CD4-positive, alpha-beta memory T cell (primary cell): ENCODE measurements at regions not wholly inside any gene's neighbourhood (a gene's known extent, or its start where the extent isn't known, plus 50 kb on each side); places are given as distances from the start of the nearest gene placed in this dataset.

Experiments used
- CTCF ChIA-PET: fragments of 350-600 bp; sonication (Branson Sonifier 250); formaldehyde crosslinking; loops from one replicate; lab custom pipeline; 2021; ENCODE audit warnings: inconsistent platforms; ENCODE audit not compliant: partially characterized antibody; lab: Charles Lee
- POLR2A ChIA-PET: fragments of 350-600 bp; sonication (Branson Sonifier 250); formaldehyde crosslinking; loops from one replicate; lab custom pipeline; 2021; ENCODE audit not compliant: partially characterized antibody; lab: Charles Lee
- DNase-seq, 5 donors: peaks; one replicate each; pipeline versions ENCODE4 v3.0.0 to v3.0.0-alpha.2; 2020 to 2022; ENCODE audit warnings: mixed read lengths in 1 of 5
- H3K27ac ChIP-seq: one replicate; pipeline ENCODE4 v1.7.0; 2013; ENCODE audit warnings: low read depth, low read length
- H3K27me3 ChIP-seq: 2 replicates; pipeline ENCODE4 v1.7.0; 2013; ENCODE audit warnings: mild to moderate bottlenecking, low read length, moderate library complexity; ENCODE audit not compliant: insufficient read depth
- H3K36me3 ChIP-seq: 2 replicates; pipeline ENCODE4 v1.7.0; 2013; ENCODE audit warnings: mild to moderate bottlenecking, low read length, moderate library complexity; ENCODE audit not compliant: insufficient read depth
- H3K4me1 ChIP-seq: 2 replicates; pipeline ENCODE4 v1.7.0; 2013; ENCODE audit warnings: mild to moderate bottlenecking, low read length, moderate library complexity; ENCODE audit not compliant: insufficient read depth
- H3K4me3 ChIP-seq, 2 donors: one replicate each; pipeline ENCODE4 v1.7.0; 2013; ENCODE audit warnings: low read length in 2 of 2, mild to moderate bottlenecking in 1 of 2
- H3K9me3 ChIP-seq, 2 donors: one replicate each; pipeline ENCODE4 v1.7.0; 2013; ENCODE audit warnings: low read length in 2 of 2, control low read depth in 1 of 2; ENCODE audit not compliant: control insufficient read depth in 1 of 2
- H3K27ac Mint-ChIP-seq, 7 donors: one replicate each; pipeline ENCODE4 v1.8.0; 2020 to 2021; ENCODE audit warnings: mixed read lengths in 7 of 7, mild to moderate bottlenecking in 6 of 7, inconsistent platforms in 3 of 7, moderate library complexity in 3 of 7
- H3K27me3 Mint-ChIP-seq, 2 donors: one replicate each; pipeline ENCODE4 v1.8.0; 2020 to 2021; ENCODE audit warnings: mixed read lengths in 2 of 2
- H3K36me3 Mint-ChIP-seq, 2 donors: one replicate each; pipeline ENCODE4 v1.8.0; 2020 to 2021; ENCODE audit warnings: mixed read lengths in 2 of 2, inconsistent platforms in 1 of 2, mild to moderate bottlenecking in 1 of 2
- H3K4me1 Mint-ChIP-seq, 4 donors: one replicate each; pipeline ENCODE4 v1.8.0; 2020 to 2021; ENCODE audit warnings: mixed read lengths in 4 of 4, mild to moderate bottlenecking in 1 of 4
- H3K4me3 Mint-ChIP-seq, 8 donors: one replicate each; pipeline ENCODE4 v1.8.0; 2020 to 2021; ENCODE audit warnings: mixed read lengths in 8 of 8, mild to moderate bottlenecking in 7 of 8, moderate library complexity in 6 of 8, inconsistent platforms in 3 of 8
- H3K9me3 Mint-ChIP-seq, 8 donors: one replicate each; pipeline ENCODE4 v1.8.0; 2020 to 2021; ENCODE audit warnings: mixed read lengths in 8 of 8, mild to moderate bottlenecking in 5 of 8, inconsistent platforms in 3 of 8, moderate library complexity in 1 of 8
- intact Hi-C: fragments of 100-400 bp; cut with micrococcal nuclease; formaldehyde crosslinking; loops from one replicate; pipeline ENCODE4 v1.15.1; 2023

DNA sequence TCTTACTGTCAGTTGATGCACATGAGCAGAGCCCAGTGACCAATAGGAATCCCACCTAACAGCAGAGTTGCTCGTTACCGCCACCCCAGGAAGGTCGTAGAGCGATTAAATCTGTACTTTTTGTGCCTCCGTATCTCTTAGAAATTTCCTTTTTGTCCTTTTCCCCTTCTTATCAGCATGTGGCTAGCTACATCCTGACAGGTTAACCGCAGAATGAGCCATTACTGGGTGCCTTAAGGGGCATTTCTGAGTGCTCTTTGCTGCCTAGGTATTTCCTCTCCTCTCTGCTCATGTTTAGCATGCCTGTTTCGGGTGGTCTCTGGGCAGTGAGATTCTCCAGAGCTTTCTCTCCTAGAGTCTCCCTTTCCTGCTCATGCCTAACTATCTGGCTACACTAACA is 530.5 kb downstream of the FAM133A start:
- Mint-ChIP-seq H3K27me3 (no peaks in the 10 kb centered on the region), H3K4me1 (peaks cover 0 to 1% (median 0%) of the 10 kb centered on the region in 4 donors), H3K4me3 (no peak overlapping the region), H3K36me3 (no peaks in the 10 kb centered on the region), H3K27ac (peak overlapping the region in 1 of 7 donors; percentile 57), H3K9me3 (peaks cover 0 to 4% (median 0%) of the 10 kb centered on the region in 8 donors)
- CTCF ChIA-PET = no interaction called here
- Histone ChIP-seq H3K4me3 (no peak overlapping the region), H3K4me1 (no peaks in the 10 kb centered on the region), H3K36me3 (no peaks in the 10 kb centered on the region), H3K27ac (no peak overlapping the region), H3K9me3 (no peaks in the 10 kb centered on the region), H3K27me3 (no peaks in the 10 kb centered on the region)
- POLR2A ChIA-PET = no interaction called here
- intact Hi-C loops = no loop called here
- DNase-seq = no peak

DNA sequence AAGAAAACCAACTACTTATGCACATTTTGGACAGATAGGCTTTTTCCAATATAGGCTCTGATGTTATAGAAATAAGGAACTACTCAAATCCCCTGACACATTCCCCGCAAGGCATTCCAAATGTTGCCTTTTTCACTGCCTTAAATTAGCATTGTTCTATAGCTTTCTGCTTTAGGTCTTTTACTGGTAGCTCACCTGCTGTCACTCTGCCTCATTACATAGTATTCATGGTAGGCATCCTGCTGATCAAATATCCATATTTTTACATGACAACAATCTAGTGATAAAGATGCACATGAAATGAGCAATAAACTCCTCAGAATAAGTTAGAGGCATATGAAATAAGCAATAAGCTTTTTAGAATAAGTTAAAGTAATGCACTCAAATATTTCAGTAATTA is 542.7 kb downstream of the FAM133A start:
- intact Hi-C loops = no loop called here
- Histone ChIP-seq H3K4me1 (no peaks in the 10 kb centered on the region), H3K9me3 (no peaks in the 10 kb centered on the region), H3K27ac (no peak overlapping the region), H3K36me3 (no peaks in the 10 kb centered on the region), H3K4me3 (no peak overlapping the region), H3K27me3 (no peaks in the 10 kb centered on the region)
- DNase-seq = no peak
- no peak overlapping the region for H3K27ac Mint-ChIP-seq
- no peak overlapping the region for H3K4me3 Mint-ChIP-seq
- CTCF ChIA-PET = no interaction called here
- no peaks in the 10 kb centered on the region for H3K36me3 Mint-ChIP-seq
- POLR2A ChIA-PET = no interaction called here
- H3K27me3 Mint-ChIP-seq = no peaks in the 10 kb centered on the region
- H3K9me3 Mint-ChIP-seq = no peaks in the 10 kb centered on the region
- H3K4me1 Mint-ChIP-seq = no peaks in the 10 kb centered on the region

DNA sequence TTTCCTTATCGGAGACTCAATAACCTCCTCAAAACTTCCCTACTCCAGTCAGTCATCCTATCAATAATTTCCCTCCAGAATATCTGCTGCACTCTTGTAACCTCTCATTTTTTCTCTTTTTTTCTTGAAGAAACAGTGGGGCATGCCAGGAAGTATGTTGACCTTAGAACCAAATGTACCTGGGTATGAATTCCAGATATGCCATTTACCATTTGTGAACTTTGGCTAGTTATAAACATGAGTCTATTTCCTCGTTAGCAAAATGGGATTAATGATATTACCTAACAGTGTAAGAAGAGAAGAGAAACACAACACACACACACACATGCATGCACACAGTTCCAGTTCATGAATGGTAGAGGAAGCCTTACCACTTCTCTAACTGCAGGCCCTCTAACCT is 578.2 kb downstream of the FAM133A start:
- H3K27ac ChIP-seq = no peak overlapping the region
- ChIA-PET CTCF (no interaction called here), POLR2A (no interaction called here)
- H3K9me3 Mint-ChIP-seq = peaks cover 0 to 3% (median 0%) of the 10 kb centered on the region in 8 donors
- no peak overlapping the region for H3K4me3 ChIP-seq
- no peak overlapping the region for H3K27ac Mint-ChIP-seq
- no peak for DNase-seq
- no peaks in the 10 kb centered on the region for H3K4me1 ChIP-seq
- H3K36me3 ChIP-seq = no peaks in the 10 kb centered on the region
- H3K4me1 Mint-ChIP-seq = no peaks in the 10 kb centered on the region
- no peaks in the 10 kb centered on the region for H3K27me3 ChIP-seq
- no peaks in the 10 kb centered on the region for H3K9me3 ChIP-seq
- intact Hi-C loops = no loop called here
- no peaks in the 10 kb centered on the region for H3K36me3 Mint-ChIP-seq
- H3K27me3 Mint-ChIP-seq = no peaks in the 10 kb centered on the region
- H3K4me3 Mint-ChIP-seq = no peak overlapping the region

DNA sequence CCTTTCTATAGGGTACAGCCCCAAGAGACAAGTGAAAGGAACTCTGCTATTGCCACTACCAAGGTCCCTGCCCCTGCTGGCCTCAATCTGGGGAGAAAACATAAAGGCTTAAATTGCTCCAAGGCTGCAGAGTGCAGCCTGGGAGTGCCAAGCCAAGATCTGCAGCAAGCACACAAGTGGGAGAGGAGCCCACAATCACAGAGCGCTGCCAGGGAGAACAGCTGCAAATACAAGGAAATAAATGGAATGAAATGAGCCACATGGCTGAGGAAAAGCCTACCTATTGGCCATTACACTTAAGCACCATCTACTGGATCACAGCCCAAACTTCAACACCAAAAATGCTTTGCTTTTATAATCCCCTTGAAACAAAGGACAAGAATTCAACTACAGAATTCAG is 582.4 kb downstream of the FAM133A start:
- no peak overlapping the region for H3K27ac ChIP-seq
- no peaks in the 10 kb centered on the region for H3K36me3 ChIP-seq
- no peak overlapping the region for H3K4me3 ChIP-seq
- intact Hi-C loops = no loop called here
- POLR2A ChIA-PET = no interaction called here
- H3K9me3 ChIP-seq = no peaks in the 10 kb centered on the region
- DNase-seq = no peak
- H3K27me3 ChIP-seq = no peaks in the 10 kb centered on the region
- Mint-ChIP-seq H3K36me3 (no peaks in the 10 kb centered on the region), H3K27ac (no peak overlapping the region), H3K27me3 (no peaks in the 10 kb centered on the region), H3K4me3 (no peak overlapping the region), H3K9me3 (peaks cover 0 to 9% (median 3%) of the 10 kb centered on the region in 8 donors), H3K4me1 (no peaks in the 10 kb centered on the region)
- no peaks in the 10 kb centered on the region for H3K4me1 ChIP-seq
- CTCF ChIA-PET = no interaction called here

DNA sequence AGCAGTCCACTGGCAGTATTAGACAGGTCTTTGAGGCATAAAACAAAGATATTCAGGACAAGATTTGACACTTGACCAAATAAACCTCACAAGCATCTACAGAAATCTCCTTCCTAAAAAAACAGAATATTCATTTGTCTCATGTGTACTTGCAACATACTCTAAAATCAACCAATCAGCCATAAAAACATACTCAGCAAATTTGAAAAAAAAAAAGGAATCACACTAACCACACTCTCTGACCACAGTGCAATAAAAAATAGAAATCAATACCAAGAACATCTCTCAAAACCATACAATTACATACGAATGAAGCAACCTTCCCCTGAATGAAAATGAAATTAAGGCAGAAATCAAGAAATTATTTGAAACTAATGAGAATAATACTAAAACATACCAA is 591.3 kb downstream of the FAM133A start:
- Histone ChIP-seq H3K27me3 (no peaks in the 10 kb centered on the region), H3K4me1 (no peaks in the 10 kb centered on the region), H3K27ac (no peak overlapping the region), H3K9me3 (no peaks in the 10 kb centered on the region), H3K36me3 (no peaks in the 10 kb centered on the region), H3K4me3 (no peak overlapping the region)
- Mint-ChIP-seq H3K36me3 (no peaks in the 10 kb centered on the region), H3K9me3 (peaks cover 0 to 6% (median 0%) of the 10 kb centered on the region in 8 donors), H3K4me1 (no peaks in the 10 kb centered on the region), H3K4me3 (no peak overlapping the region), H3K27me3 (no peaks in the 10 kb centered on the region), H3K27ac (no peak overlapping the region)
- POLR2A ChIA-PET = no interaction called here
- intact Hi-C loops = no loop called here
- CTCF ChIA-PET = no interaction called here
- no peak for DNase-seq

DNA sequence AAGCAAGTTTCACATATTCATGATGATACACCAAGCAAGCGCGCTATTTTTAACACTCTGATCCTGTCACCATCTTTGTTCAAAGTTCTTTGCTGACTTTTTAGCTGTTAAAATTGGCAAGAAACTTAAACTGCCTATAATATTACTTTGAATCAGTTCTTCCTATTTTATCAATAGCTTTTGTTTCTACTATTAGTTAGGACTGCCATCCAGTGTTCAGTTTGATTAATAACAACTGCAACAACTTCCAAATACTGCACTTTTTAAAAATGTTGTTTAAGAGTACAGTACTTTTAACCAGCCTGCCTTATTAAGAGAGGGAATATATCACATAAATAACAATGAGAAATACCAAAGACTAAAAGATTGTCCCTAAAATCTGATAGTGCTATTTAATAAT is 614.3 kb downstream of the FAM133A start:
- ChIA-PET CTCF (no interaction called here), POLR2A (no interaction called here)
- Mint-ChIP-seq H3K4me1 (no peaks in the 10 kb centered on the region), H3K27me3 (no peaks in the 10 kb centered on the region), H3K36me3 (no peaks in the 10 kb centered on the region), H3K4me3 (no peak overlapping the region), H3K27ac (no peak overlapping the region), H3K9me3 (peaks cover 0 to 2% (median 0%) of the 10 kb centered on the region in 8 donors)
- Histone ChIP-seq H3K9me3 (no peaks in the 10 kb centered on the region), H3K4me1 (no peaks in the 10 kb centered on the region), H3K27ac (no peak overlapping the region), H3K4me3 (no peak overlapping the region), H3K36me3 (no peaks in the 10 kb centered on the region), H3K27me3 (no peaks in the 10 kb centered on the region)
- DNase-seq = no peak
- intact Hi-C loops = no loop called here

DNA sequence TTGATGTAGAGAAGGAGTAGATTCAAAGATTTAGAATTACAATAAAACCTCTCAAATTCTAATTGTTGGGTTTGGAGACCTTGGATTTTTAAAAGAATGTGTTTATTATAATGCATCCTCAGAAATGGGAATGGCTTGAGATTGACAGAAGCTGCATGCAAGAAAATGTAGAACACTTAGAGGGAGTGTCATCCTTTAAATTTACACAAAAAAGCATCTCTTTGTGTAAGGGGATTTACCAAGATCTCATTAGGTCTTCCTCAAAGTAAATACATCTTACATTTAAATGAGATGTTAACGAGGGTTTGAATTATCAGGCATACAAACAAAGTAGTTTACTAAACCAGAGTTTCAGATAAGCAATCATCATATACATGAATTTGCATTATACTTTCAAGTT is 615.0 kb downstream of the FAM133A start:
- Mint-ChIP-seq H3K27ac (no peak overlapping the region), H3K9me3 (no peaks in the 10 kb centered on the region), H3K4me3 (no peak overlapping the region), H3K4me1 (no peaks in the 10 kb centered on the region), H3K36me3 (no peaks in the 10 kb centered on the region), H3K27me3 (no peaks in the 10 kb centered on the region)
- H3K9me3 ChIP-seq = no peaks in the 10 kb centered on the region
- no peaks in the 10 kb centered on the region for H3K36me3 ChIP-seq
- H3K27me3 ChIP-seq = no peaks in the 10 kb centered on the region
- H3K27ac ChIP-seq = no peak overlapping the region
- H3K4me3 ChIP-seq = no peak overlapping the region
- no peak for DNase-seq
- ChIA-PET CTCF (no interaction called here), POLR2A (no interaction called here)
- intact Hi-C loops = no loop called here
- H3K4me1 ChIP-seq = no peaks in the 10 kb centered on the region

DNA sequence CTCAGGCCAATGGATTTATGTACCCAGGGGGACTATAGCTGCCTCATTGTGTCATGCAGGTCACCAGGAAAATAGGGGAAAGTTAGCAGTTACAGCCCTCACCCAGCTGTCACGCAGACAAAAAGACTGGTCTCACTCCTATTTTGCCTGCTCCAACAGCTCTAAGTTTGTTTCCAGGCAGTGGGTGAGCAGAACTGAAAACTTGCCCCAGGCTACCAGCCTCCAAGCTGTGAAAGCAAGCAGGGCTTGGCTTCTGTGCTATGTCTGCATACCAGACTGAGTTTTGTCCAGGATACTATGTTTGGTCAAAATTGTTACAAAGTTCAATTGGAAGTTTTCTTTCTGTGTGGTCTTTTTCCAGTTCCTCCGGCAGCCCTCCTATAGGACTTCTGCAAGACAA is 628.4 kb downstream of the FAM133A start:
- Mint-ChIP-seq H3K4me1 (no peaks in the 10 kb centered on the region), H3K9me3 (peaks cover 2 to 19% (median 6%) of the 10 kb centered on the region in 8 donors), H3K36me3 (no peaks in the 10 kb centered on the region), H3K27me3 (no peaks in the 10 kb centered on the region), H3K27ac (no peak overlapping the region), H3K4me3 (no peak overlapping the region)
- no peak for DNase-seq
- ChIA-PET CTCF (no interaction called here), POLR2A (no interaction called here)
- Histone ChIP-seq H3K4me3 (no peak overlapping the region), H3K4me1 (no peaks in the 10 kb centered on the region), H3K9me3 (no peaks in the 10 kb centered on the region), H3K36me3 (no peaks in the 10 kb centered on the region), H3K27me3 (no peaks in the 10 kb centered on the region), H3K27ac (no peak overlapping the region)
- intact Hi-C loops = no loop called here
